SK-N-MC (cell line): ENCODE measurements at regions not wholly inside any gene's neighbourhood (a gene's known extent, or its start where the extent isn't known, plus 50 kb on each side); places are given as distances from the start of the nearest gene placed in this dataset.

Experiments
- EZH2 ChIP-seq: fragments of 200-600 bp; sonication (generic); IDR thresholded peaks from one replicate; pipeline ENCODE4 v1.6.1; 2017; ENCODE audit warnings: antibody characterized with exemption
- POLR2AphosphoS5 ChIP-seq: IDR thresholded peaks from 2 replicates; pipeline ENCODE4 v1.6.1; 2012; ENCODE audit warnings: mild to moderate bottlenecking, low read depth, low read length, borderline replicate concordance

- TF ChIP-seq POLR2AphosphoS5 (no peak), EZH2 (no peak)
Measured at GRCh38 chr13:92972751-92973150, 253.9 kb upstream of the GPC6 start.
